Astrocyte of the spinal cord (primary cell): ENCODE measurements at regions not wholly inside any gene's neighbourhood (a gene's known extent, or its start where the extent isn't known, plus 50 kb on each side); places are given as distances from the start of the nearest gene placed in this dataset.
"Not testable (repeated sequence)": the region's sequence is repeated elsewhere in the genome, so short reads cannot be mapped to it uniquely, and the experiment has no call there.

ENCODE experiments used
- DNase-seq: peaks from one replicate; pipeline ENCODE4 v3.0.0; 2011; ENCODE audit warnings: low read depth, low spot score
- H3K4me3 ChIP-seq: 2 replicates; pipeline ENCODE4 v1.5.1; 2011; ENCODE audit warnings: low read depth, mild to moderate bottlenecking, low read length, moderate library complexity
- CTCF ChIP-seq: IDR thresholded peaks from 2 replicates; pipeline ENCODE4 v1.5.1; 2012; ENCODE audit warnings: low read depth, mild to moderate bottlenecking, low read length, inconsistent platforms
- in situ Hi-C: cut with HindIII; loops from 2 replicates; pipeline ENCODE4 v1.10.0; 2017; ENCODE audit warnings: low sequenced_read_pairs

- H3K4me3 ChIP-seq: no peak overlapping the region
- DNase-seq: no peak
- TF ChIP-seq CTCF: no peak
- in situ Hi-C loops: no loop called here
Observed at GRCh38 chr5:68685863-68686262, 408.0 kb upstream of the SLC30A5 start.

GRCh38 chr5:68688547-68688946 is 405.3 kb upstream of the SLC30A5 start:
- H3K4me3 ChIP-seq: no peak overlapping the region
- TF ChIP-seq CTCF: no peak
- in situ Hi-C loops: no loop called here
- no peak for DNase-seq

GRCh38 chr5:68689010-68689409 is 404.8 kb upstream of the SLC30A5 start:
- in situ Hi-C loops: no loop called here
- no peak for TF ChIP-seq CTCF
- H3K4me3 ChIP-seq: no peak overlapping the region
- DNase-seq: no peak

GRCh38 chr5:68691874-68692273 is 401.9 kb upstream of the SLC30A5 start:
- in situ Hi-C loops, DNase-seq, H3K4me3 ChIP-seq: not testable (repeated sequence)

- no peak for TF ChIP-seq CTCF
- H3K4me3 ChIP-seq: no peak overlapping the region
- no peak for DNase-seq
- in situ Hi-C loops: no loop called here
Observed at GRCh38 chr5:68698025-68698940, 395.5 kb upstream of the SLC30A5 start.

- no peak for DNase-seq
- TF ChIP-seq CTCF: no peak
- no peak overlapping the region for H3K4me3 ChIP-seq
- in situ Hi-C loops: no loop called here
Observed at GRCh38 chr5:68699966-68700365, 393.8 kb upstream of the SLC30A5 start.

GRCh38 chr5:68707575-68707974 is 386.2 kb upstream of the SLC30A5 start:
- in situ Hi-C loops: no loop called here
- no peak for DNase-seq
- TF ChIP-seq CTCF: no peak
- no peak overlapping the region for H3K4me3 ChIP-seq
